GM18505 (cell line): ENCODE measurements at regions not wholly inside any gene's neighbourhood (a gene's known extent, or its start where the extent isn't known, plus 50 kb on each side); places are given as distances from the start of the nearest gene placed in this dataset.
"Not testable (repeated sequence)": the region's sequence is repeated elsewhere in the genome, so short reads cannot be mapped to it uniquely, and the experiment has no call there.

Experiments used
- ATAC-seq: cut with Tn5 transposase; IDR thresholded peaks from one replicate; pipeline ENCODE4 v1.9.1; 2021; ENCODE audit not compliant: unreplicated experiment
- POLR2A ChIP-seq: IDR thresholded peaks from 4 replicates; pipeline ENCODE4 v1.6.1; 2011; ENCODE audit warnings: borderline replicate concordance; ENCODE audit not compliant: insufficient read depth, insufficient read length; ENCODE audit errors: extremely low read depth

- TF ChIP-seq POLR2A = no peak
- ATAC-seq = no peak
These were observed 1935.1 kb upstream of the FLRT2 start for GRCh38 chr14:83594874-83595273.

GRCh38 chr14:83607682-83608081 lies 1922.3 kb upstream of the FLRT2 start:
- ATAC-seq = no peak
- no peak for TF ChIP-seq POLR2A

- no peak for TF ChIP-seq POLR2A
- ATAC-seq = no peak
These were observed 1918.5 kb upstream of the FLRT2 start for GRCh38 chr14:83611491-83611890.

- TF ChIP-seq POLR2A = no peak
- ATAC-seq = no peak
These were observed 1918.0 kb upstream of the FLRT2 start for GRCh38 chr14:83611906-83612390.

DNA sequence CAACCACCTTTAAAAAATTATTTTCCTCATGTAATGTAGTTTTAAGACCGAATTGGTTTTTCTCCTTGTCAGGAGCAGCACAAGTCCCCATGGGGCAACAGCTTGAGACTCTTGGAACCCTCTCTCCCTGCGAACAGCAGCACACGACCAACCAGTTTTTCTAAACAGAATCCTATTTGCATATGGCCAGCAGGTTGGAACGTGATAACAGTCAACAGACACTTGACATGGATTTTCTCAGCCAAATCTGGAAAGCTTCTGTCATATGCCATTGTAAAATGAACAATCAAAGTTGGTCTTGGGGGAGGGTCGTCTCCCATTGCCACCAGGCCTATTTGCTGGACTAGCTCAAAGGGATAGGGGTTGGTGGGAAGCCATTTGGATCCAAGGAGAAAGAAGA lies 1915.0 kb upstream of the FLRT2 start:
- no peak for ATAC-seq
- TF ChIP-seq POLR2A = no peak

DNA sequence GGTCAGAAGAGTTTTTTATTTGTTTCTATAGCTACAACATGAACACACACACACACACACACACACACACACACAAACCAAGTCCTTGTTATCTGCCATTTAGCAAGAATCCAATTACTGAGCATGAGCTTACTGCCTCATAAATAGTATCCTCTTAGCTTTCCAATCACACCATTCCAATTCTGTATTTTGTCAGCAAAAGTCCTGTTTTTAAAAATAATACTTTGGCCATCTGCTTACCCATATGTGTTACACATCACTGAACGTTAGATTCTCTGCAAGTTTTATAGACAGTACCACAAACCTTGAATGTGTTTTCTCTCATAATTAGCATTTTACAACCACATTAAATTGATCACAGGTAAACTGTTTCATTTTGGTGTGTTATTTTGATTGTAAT lies 1905.4 kb upstream of the FLRT2 start:
- ATAC-seq = no peak
- no peak for TF ChIP-seq POLR2A

- ATAC-seq = no peak
- no peak for TF ChIP-seq POLR2A
These were observed 1897.6 kb upstream of the FLRT2 start for GRCh38 chr14:83632375-83632774.

- no peak for TF ChIP-seq POLR2A
- ATAC-seq = no peak
These were observed 1891.0 kb upstream of the FLRT2 start for GRCh38 chr14:83638748-83639504.

GRCh38 chr14:83639505-83639875 lies 1890.5 kb upstream of the FLRT2 start:
- not testable (repeated sequence) for ATAC-seq

DNA sequence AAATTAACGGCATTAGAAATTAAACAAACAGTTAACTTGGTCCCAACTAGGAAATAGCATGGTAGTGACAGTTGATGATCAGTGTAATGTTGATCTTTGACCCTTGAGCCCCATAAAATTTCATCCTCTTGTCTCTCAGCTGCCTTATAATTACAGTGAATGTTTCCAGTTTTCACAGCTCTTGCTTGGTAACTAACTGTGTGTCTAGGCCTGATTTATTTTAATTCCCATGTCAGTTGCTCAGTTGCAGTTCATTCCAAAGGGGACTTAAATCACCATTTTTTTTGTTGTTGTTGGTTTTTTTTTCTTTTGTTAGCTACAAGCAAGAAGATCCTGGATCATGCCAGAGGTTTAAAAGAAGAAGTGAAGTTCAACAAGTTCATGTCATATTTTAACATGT lies 1883.7 kb upstream of the FLRT2 start:
- TF ChIP-seq POLR2A = no peak

GRCh38 chr14:83660597-83660996 lies 1869.3 kb upstream of the FLRT2 start:
- no peak for ATAC-seq
- no peak for TF ChIP-seq POLR2A

More for the DNA sequence above, 1883.7 kb upstream of the FLRT2 start:
- ATAC-seq = no peak

DNA sequence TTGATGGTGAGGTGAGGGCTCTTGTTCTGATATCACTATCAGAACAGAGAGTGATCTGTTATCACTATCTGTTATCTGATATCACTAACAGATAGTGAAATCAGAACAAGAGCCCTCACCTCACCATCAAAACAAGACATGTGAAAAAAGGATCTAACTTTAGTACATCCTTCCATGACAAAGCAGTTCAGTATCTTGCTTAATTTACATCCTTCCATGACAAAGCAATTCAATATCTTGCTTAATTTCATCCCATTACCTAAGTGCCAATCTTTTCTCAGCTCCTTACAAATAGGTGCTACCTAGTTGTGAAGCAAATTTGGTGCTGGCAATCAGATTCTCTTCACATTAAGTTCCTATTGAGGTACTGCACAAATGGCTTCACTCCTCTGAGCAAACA lies 1865.6 kb upstream of the FLRT2 start:
- no peak for TF ChIP-seq POLR2A
- ATAC-seq = no peak

DNA sequence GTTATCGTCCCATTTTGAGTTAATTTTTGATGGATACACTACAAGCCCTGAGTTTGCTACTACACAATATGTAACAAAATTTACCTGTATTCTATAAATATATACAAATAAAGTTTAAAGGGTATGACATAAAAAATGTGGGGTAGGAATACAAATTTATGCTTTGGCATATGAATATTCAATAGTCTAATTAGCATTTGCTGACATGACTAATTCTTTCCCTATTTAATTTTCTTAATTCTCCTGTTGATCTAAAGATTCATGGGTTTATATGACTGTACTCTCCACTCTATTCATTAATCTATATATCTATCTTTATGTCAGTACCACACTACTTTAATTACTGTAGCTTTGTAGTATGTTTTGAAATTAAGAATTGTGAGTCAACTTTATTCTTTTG lies 1840.7 kb upstream of the FLRT2 start:
- no peak for ATAC-seq
- no peak for TF ChIP-seq POLR2A

DNA sequence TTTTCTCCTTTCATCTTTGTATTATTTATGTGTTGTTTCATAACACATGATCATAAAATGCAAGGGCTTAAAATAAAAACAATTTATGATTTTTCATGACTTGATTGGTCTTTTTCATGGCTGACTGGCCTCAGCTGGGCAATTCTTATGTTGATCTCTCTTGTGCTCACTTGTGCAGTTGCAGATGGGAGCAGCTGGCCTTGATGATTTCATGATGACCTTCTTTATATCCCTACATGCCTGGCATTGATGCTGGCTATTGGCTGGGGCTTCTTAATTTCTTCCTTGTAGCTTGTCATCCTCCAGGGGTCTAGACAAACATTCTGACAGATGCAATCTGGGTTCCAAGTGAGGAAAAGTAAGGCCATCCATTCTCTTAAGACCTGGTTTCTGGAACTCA lies 1832.8 kb upstream of the FLRT2 start:
- TF ChIP-seq POLR2A = no peak
- ATAC-seq = no peak

DNA sequence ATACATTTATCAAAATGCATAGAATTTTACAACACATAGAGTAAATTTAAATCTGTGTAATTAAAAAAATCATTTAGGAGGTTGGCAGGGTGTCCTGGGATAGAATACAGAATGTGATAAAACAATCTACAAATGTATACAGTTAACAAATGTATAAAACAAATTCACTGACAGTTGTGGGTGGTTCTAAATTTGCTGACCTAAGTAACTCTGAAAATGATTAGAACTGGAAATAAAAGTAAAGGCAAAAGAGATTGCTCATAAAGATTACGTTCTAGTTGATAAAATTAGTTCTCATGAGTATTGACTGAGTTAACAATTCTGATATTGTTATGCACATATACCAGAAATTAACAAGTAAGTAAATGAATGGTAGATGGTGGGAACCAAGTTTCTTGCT lies 1827.3 kb upstream of the FLRT2 start:
- TF ChIP-seq POLR2A = no peak
- ATAC-seq = no peak

DNA sequence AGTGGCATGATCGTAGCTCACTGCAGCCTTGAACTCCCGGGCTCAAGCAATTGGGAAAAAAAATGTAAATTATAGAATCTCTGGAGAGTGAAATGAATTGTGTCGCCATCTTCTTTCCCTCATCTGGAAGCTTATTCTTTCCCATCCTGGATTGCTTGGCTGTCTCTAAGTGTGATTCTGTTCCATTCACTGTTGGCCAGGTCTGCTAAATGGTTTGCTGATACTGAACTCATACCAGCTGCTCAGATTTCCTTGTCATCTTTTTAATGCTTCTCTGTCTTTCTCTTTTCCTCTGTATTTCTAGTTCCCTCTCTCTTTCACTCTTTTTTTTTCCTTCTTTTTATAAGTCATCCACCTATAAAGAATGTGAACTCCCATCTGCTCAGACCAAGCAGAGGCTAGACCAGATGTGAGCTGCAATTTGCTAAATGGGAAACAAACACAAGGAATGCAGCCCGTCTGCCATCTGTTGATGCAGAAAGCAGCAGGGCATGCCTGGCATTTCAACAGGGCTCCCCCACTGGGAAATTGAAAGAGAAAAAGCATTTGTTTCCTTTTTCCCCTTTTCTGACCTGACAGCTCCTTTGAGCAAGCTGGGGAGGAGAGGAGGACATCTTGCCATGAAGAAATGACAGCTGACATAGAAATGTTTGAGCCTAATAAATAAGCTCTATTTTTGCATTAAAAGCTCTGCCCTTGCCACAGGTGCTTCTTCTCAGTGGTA lies 1823.6 kb upstream of the FLRT2 start:
- no peak for ATAC-seq
- TF ChIP-seq POLR2A = no peak
